Neutrophil (primary cell): ENCODE measurements at regions not wholly inside any gene's neighbourhood (a gene's known extent, or its start where the extent isn't known, plus 50 kb on each side); places are given as distances from the start of the nearest gene placed in this dataset.

Experiments
- H3K27ac ChIP-seq: fragments of 200-600 bp; sonication (generic); 2 replicates; pipeline ENCODE4 v1.5.1; 2016; ENCODE audit warnings: mild to moderate bottlenecking, moderate library complexity
- H3K27me3 ChIP-seq: fragments of 200-600 bp; sonication (generic); 2 replicates; pipeline ENCODE4 v1.6.0; 2016; ENCODE audit warnings: mild to moderate bottlenecking
- H3K36me3 ChIP-seq: fragments of 200-600 bp; sonication (generic); 2 replicates; pipeline ENCODE4 v1.5.1; 2017
- H3K4me1 ChIP-seq, 2 experiments: fragments of 200-600 bp in 1 of 2; sonication (generic) in 1 of 2; 1 replicate in 1 of 2; 2 replicates in 1 of 2; pipeline versions ENCODE4 v1.5.1 to v1.6.1; 2013 to 2016; ENCODE audit warnings: low read depth in 1 of 2, low read length in 1 of 2, mild to moderate bottlenecking in 1 of 2, moderate library complexity in 1 of 2; ENCODE audit not compliant: control insufficient read depth in 1 of 2, insufficient read depth in 1 of 2
- H3K4me3 ChIP-seq, 2 experiments: fragments of 200-600 bp in 1 of 2; sonication (generic) in 1 of 2; 1 replicate in 1 of 2; 2 replicates in 1 of 2; pipeline ENCODE4 v1.5.1; 2013 to 2016; ENCODE audit warnings: low read depth in 1 of 2, low read length in 1 of 2, mild to moderate bottlenecking in 1 of 2, moderate library complexity in 1 of 2
- H3K9me3 ChIP-seq: fragments of 200-600 bp; sonication (generic); 2 replicates; pipeline ENCODE4 v1.5.1; 2016
- CTCF ChIP-seq: fragments of 200-600 bp; sonication (generic); IDR thresholded peaks from 2 replicates; pipeline ENCODE4 v1.5.1; 2016; ENCODE audit warnings: antibody characterized with exemption

- Histone ChIP-seq H3K4me3 (no peak overlapping the region), H3K27ac (no peak overlapping the region), H3K36me3 (no peaks in the 10 kb centered on the region), H3K4me1 (no peaks in the 10 kb centered on the region), H3K27me3 (peaks cover 34% of the 10 kb centered on the region), H3K9me3 (no peaks in the 10 kb centered on the region)
- TF ChIP-seq CTCF: no peak
These were observed 176.2 kb upstream of the NECTIN1 start for GRCh38 chr11:119905162-119905561.

GRCh38 chr11:119904531-119905035 is 175.6 kb upstream of the NECTIN1 start:
- no peaks in the 10 kb centered on the region for H3K4me1 ChIP-seq
- H3K27me3 ChIP-seq: peaks cover 33% of the 10 kb centered on the region
- no peaks in the 10 kb centered on the region for H3K36me3 ChIP-seq
- no peaks in the 10 kb centered on the region for H3K9me3 ChIP-seq
- H3K4me3 ChIP-seq: no peak overlapping the region
- no peak overlapping the region for H3K27ac ChIP-seq
- no peak for TF ChIP-seq CTCF

- no peak overlapping the region for H3K4me3 ChIP-seq
- H3K36me3 ChIP-seq: no peaks in the 10 kb centered on the region
- H3K27me3 ChIP-seq: peaks cover 25% of the 10 kb centered on the region
- H3K27ac ChIP-seq: no peak overlapping the region
- no peaks in the 10 kb centered on the region for H3K9me3 ChIP-seq
- TF ChIP-seq CTCF: no peak
- H3K4me1 ChIP-seq: no peaks in the 10 kb centered on the region
These were observed 174.8 kb upstream of the NECTIN1 start for GRCh38 chr11:119903821-119904220.

- H3K36me3 ChIP-seq: no peaks in the 10 kb centered on the region
These were observed 174.4 kb upstream of the NECTIN1 start for GRCh38 chr11:119903389-119903788.

GRCh38 chr11:119902656-119903231 is 173.7 kb upstream of the NECTIN1 start:
- no peaks in the 10 kb centered on the region for H3K4me1 ChIP-seq

More at GRCh38 chr11:119903389-119903788, 174.4 kb upstream of the NECTIN1 start:
- no peak overlapping the region for H3K27ac ChIP-seq
- no peak for TF ChIP-seq CTCF
- H3K4me3 ChIP-seq: no peak overlapping the region
- peaks cover 21% of the 10 kb centered on the region for H3K27me3 ChIP-seq
- H3K4me1 ChIP-seq: no peaks in the 10 kb centered on the region
- no peaks in the 10 kb centered on the region for H3K9me3 ChIP-seq

More at GRCh38 chr11:119902656-119903231, 173.7 kb upstream of the NECTIN1 start:
- Histone ChIP-seq H3K27ac (no peak overlapping the region), H3K27me3 (peaks cover 14% of the 10 kb centered on the region), H3K9me3 (no peaks in the 10 kb centered on the region), H3K36me3 (no peaks in the 10 kb centered on the region), H3K4me3 (no peak overlapping the region)
- no peak for TF ChIP-seq CTCF
